ENCODE measurements at regions not wholly inside any gene's neighbourhood (a gene's known extent, or its start where the extent isn't known, plus 50 kb on each side); places are given as distances from the start of the nearest gene placed in this dataset.
"Not testable (repeated sequence)": the region's sequence is repeated elsewhere in the genome, so short reads cannot be mapped to it uniquely, and the experiment has no call there.

DNA sequence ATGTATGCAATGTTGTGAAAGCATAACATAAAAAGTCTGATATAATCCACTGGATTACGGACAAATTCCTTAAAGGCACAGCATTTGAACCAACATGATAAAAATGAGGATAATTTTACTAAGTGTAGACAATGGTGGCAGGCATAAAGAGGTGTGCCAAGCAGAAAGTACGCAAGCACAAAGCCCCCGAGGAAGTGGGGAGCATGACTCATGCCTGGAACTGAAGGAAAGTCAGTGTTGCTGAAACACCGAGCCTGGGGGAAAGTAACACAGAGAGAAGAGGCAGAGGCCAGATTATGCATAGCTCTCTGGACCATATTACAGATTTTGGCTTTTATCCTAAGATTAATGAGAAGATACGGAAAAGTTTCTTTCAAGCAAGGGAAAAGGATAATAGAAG, 490.0 kb upstream of the PHF14 start:
- no peak for ATAC-seq
- no peak overlapping the region for H3K27ac ChIP-seq (ENCODE audit: low read depth, low read length)
- CTCF ChIA-PET: no interaction called here

DNA sequence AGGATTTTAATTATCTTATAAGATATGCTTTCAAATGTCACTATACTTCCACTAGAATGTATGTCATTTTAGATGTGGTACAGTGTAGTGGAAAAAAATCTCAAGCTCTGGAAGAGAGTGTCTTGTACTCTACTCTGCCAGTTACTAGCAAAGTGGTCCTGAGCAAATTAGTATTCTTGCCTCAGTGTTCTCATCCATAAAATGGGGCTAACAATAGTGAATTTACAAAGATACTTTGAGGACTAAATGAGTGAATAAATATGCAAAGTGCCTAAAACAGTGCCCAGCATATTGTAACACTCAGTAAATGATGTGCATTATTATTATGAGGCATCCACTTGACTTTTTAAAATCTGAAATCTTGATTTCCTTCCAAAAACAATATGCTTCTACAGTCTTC, 488.9 kb upstream of the PHF14 start:
- Histone ChIP-seq H3K27ac (ENCODE audit: low read depth, low read length) (no peak overlapping the region), H3K4me3 (replicated peaks in 1 of 2; ENCODE audit: low read depth in 1 of 2, low read length in 2 of 2) (no peak overlapping the region), H4K20me1 (ENCODE audit: insufficient read depth) (no peaks in the 10 kb centered on the region; the same call in 1 of the 2 replicates), H3K9me2 (ENCODE audit: insufficient read depth) (no peaks in the 10 kb centered on the region), H2AFZ (ENCODE audit: low read depth, low read length, poor library complexity, severe bottlenecking) (no peak overlapping the region), H3K4me2 (ENCODE audit: low read length) (no peak overlapping the region), H3K36me3 (ENCODE audit: control insufficient read depth in 1 of 2, insufficient read depth in 2 of 2, low read length in 2 of 2) (no peaks in the 10 kb centered on the region), H3K79me2 (ENCODE audit: insufficient read depth, low read length) (no peaks in the 10 kb centered on the region), H3K9me3 (ENCODE audit: control insufficient read depth in 1 of 2, insufficient read depth in 1 of 2, low read depth in 1 of 2, low read length in 2 of 2) (no peaks in the 10 kb centered on the region), H3K4me1 (ENCODE audit: control insufficient read depth in 1 of 2, insufficient read depth in 2 of 2, low read length in 2 of 2) (no peaks in the 10 kb centered on the region), H3K27me3 (ENCODE audit: insufficient read depth, low read length) (no peaks in the 10 kb centered on the region), H3K9ac (ENCODE audit: low read length) (no peak overlapping the region)
- ChIA-PET CTCF (no interaction called here), POLR2A (no interaction called here), RAD21 (ENCODE audit: low non-redundant PET in 1 of 2, low total read pairs in 2 of 2, uncharacterized antibody in 2 of 2, unreplicated experiment in 2 of 2) (no interaction called here)
- TF ChIP-seq SP1 (IDR thresholded peaks at IDR 0.05; ENCODE audit: low read depth): no peak
- no peak for TF ChIP-seq EZH2 (IDR thresholded peaks at IDR 0.05)
- TF ChIP-seq JUND (IDR thresholded peaks at IDR 0.05): no peak
- TF ChIP-seq, protein P1, sequence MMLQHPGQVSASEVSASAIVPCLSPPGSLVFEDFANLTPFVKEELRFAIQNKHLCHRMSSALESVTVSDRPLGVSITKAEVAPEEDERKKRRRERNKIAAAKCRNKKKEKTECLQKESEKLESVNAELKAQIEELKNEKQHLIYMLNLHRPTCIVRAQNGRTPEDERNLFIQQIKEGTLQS (IDR thresholded peaks at IDR 0.05): no peak
- TF ChIP-seq CEBPB (IDR thresholded peaks at IDR 0.05; ENCODE audit: low read depth): no peak
- intact Hi-C loops (cut with micrococcal nuclease): no loop called here
- BruUV-seq (replicated peaks): no TSS peak
- no peak for DNase-seq (ENCODE audit: low read depth, low spot score)
- ATAC-seq: no peak

More for the DNA sequence above, 490.0 kb upstream of the PHF14 start:
- TF ChIP-seq EZH2phosphoT487 (IDR thresholded peaks at IDR 0.05; ENCODE audit: borderline replicate concordance) (no peak), YY1 (IDR thresholded peaks at IDR 0.05; ENCODE audit: extremely low read depth, insufficient replicate concordance, low read depth, low read length) (no peak), RAD21 (IDR thresholded peaks at IDR 0.05; ENCODE audit: low read depth) (no peak), SIN3A (IDR thresholded peaks at IDR 0.05; ENCODE audit: low read depth) (no peak), POLR2AphosphoS5 (IDR thresholded peaks at IDR 0.05; ENCODE audit: low read depth, low read length) (no peak), ELF1 (IDR thresholded peaks at IDR 0.05; ENCODE audit: borderline replicate concordance, low read depth) (no peak), EZH2 (IDR thresholded peaks at IDR 0.05) (no peak), CBX3 (IDR thresholded peaks at IDR 0.05; ENCODE audit: low read depth) (no peak), EGR1 (IDR thresholded peaks at IDR 0.05; ENCODE audit: low read depth) (no peak), SRF (IDR thresholded peaks at IDR 0.05; ENCODE audit: low read depth) (no peak), JUND (IDR thresholded peaks at IDR 0.05) (no peak), SP1 (IDR thresholded peaks at IDR 0.05; ENCODE audit: low read depth) (no peak)
- TF ChIP-seq, protein P1 (IDR thresholded peaks at IDR 0.05): no peak
- TF ChIP-seq, protein P2, sequence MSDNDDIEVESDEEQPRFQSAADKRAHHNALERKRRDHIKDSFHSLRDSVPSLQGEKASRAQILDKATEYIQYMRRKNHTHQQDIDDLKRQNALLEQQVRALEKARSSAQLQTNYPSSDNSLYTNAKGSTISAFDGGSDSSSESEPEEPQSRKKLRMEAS (IDR thresholded peaks at IDR 0.05): no peak
- no peaks in the 10 kb centered on the region for H3K4me1 ChIP-seq (ENCODE audit: control insufficient read depth in 1 of 2, insufficient read depth in 2 of 2, low read length in 2 of 2)
- no peak overlapping the region for H3K9ac ChIP-seq (ENCODE audit: low read length)
- no peaks in the 10 kb centered on the region for H3K36me3 ChIP-seq (ENCODE audit: control insufficient read depth in 1 of 2, insufficient read depth in 2 of 2, low read length in 2 of 2)
- POLR2A ChIA-PET: no interaction called here
- no peaks in the 10 kb centered on the region for H3K79me2 ChIP-seq (ENCODE audit: insufficient read depth, low read length)
- RAD21 ChIA-PET (ENCODE audit: low non-redundant PET in 1 of 2, low total read pairs in 2 of 2, uncharacterized antibody in 2 of 2, unreplicated experiment in 2 of 2): no interaction called here
- no peaks in the 10 kb centered on the region; the same call in 1 of the 2 replicates for H4K20me1 ChIP-seq (ENCODE audit: insufficient read depth)
- no peak overlapping the region for H3K4me2 ChIP-seq (ENCODE audit: low read length)
- no peaks in the 10 kb centered on the region for H3K27me3 ChIP-seq (ENCODE audit: insufficient read depth, low read length)
- H3K4me3 ChIP-seq (replicated peaks in 1 of 2; ENCODE audit: low read depth in 1 of 2, low read length in 2 of 2): no peak overlapping the region
- no peaks in the 10 kb centered on the region; a peak in 1 of 4 replicates for H3K9me3 ChIP-seq (ENCODE audit: control insufficient read depth in 1 of 2, insufficient read depth in 1 of 2, low read depth in 1 of 2, low read length in 2 of 2)
- no TSS peak for BruUV-seq (replicated peaks)
- intact Hi-C loops (cut with micrococcal nuclease): no loop called here
- no peak for DNase-seq (ENCODE audit: low read depth, low spot score)
- no peaks in the 10 kb centered on the region for H3K9me2 ChIP-seq (ENCODE audit: insufficient read depth)
- no peak overlapping the region for H2AFZ ChIP-seq (ENCODE audit: low read depth, low read length, poor library complexity, severe bottlenecking)

DNA sequence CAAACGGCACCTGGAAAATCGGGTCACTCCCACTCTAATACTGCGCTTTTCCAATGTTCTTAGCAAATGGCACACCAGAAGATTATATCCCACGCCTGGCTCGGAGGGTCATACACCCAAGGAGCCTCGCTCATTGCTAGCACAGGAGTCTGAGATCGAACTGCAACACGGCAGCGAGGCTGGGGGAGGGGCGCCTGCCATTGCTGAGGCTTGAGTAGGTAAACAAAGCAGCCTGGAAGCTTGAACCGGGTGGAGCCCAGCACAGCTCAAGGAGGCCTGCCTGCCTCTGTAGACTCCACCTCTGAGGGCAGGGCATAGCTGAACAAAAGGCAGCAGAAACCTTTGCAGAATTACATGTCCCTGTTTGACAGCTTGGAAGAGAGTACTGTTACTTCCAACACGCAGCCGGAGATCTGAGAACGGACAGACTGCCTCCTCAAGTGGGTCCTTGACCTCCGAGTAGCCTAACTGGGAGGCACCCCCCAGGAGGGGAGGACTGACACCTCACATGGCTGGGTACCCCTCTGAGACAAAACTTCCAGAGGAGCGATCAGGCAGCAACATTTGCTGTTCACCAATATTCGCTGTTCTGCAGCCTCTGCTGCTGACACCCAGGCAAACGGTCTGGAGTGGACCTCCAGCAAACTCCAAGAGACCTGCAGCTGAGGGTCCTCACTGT, 472.3 kb upstream of the PHF14 start:
- not testable (repeated sequence) for H3K27me3 ChIP-seq (ENCODE audit: insufficient read depth, low read length); H3K9me3 ChIP-seq (ENCODE audit: control insufficient read depth in 1 of 2, insufficient read depth in 1 of 2, low read depth in 1 of 2, low read length in 2 of 2); H3K36me3 ChIP-seq (ENCODE audit: control insufficient read depth in 1 of 2, insufficient read depth in 2 of 2, low read length in 2 of 2)

More for the DNA sequence above, 472.3 kb upstream of the PHF14 start:
- intact Hi-C loops (cut with micrococcal nuclease); H3K27ac ChIP-seq (ENCODE audit: low read depth, low read length); H4K20me1 ChIP-seq (ENCODE audit: insufficient read depth); H3K9me2 ChIP-seq (ENCODE audit: insufficient read depth); H3K4me3 ChIP-seq (replicated peaks in 1 of 2; ENCODE audit: low read depth in 1 of 2, low read length in 2 of 2); RAD21 ChIA-PET (ENCODE audit: low non-redundant PET in 1 of 2, low total read pairs in 2 of 2, uncharacterized antibody in 2 of 2, unreplicated experiment in 2 of 2); POLR2A ChIA-PET; BruUV-seq (replicated peaks); DNase-seq (ENCODE audit: low read depth, low spot score); H3K79me2 ChIP-seq (ENCODE audit: insufficient read depth, low read length); H3K9ac ChIP-seq (ENCODE audit: low read length); H2AFZ ChIP-seq (ENCODE audit: low read depth, low read length, poor library complexity, severe bottlenecking); ATAC-seq; H3K4me1 ChIP-seq (ENCODE audit: control insufficient read depth in 1 of 2, insufficient read depth in 2 of 2, low read length in 2 of 2); CTCF ChIA-PET; H3K4me2 ChIP-seq (ENCODE audit: low read length): not testable (repeated sequence)
